HG03521 (cell line): ENCODE measurements at regions not wholly inside any gene's neighbourhood (a gene's known extent, or its start where the extent isn't known, plus 50 kb on each side); places are given as distances from the start of the nearest gene placed in this dataset.

ENCODE experiments used
- ATAC-seq: cut with Tn5 transposase; IDR thresholded peaks from one replicate; pipeline ENCODE4 v1.9.1; 2021; ENCODE audit warnings: mild to moderate bottlenecking, moderate library complexity; ENCODE audit not compliant: unreplicated experiment

DNA sequence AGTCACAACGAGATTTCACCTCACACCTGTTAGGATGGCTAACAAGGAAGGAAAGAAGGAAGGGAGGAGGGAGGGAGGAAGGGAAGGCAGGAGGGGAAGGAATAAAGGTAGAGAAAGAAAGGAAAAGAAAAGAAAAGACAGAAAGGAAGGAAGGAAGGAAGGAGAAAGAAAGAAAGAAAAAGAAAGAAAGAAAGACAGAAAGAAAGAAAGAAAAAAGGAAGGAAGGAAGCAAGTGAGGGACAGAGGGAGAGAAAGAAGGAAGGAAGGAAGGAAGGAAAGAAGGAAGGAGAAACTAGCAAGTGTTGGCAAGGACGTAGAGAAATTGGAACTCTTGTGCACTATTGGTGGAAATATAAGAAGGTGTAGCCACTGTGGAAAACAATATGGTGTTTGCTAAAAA lies 52.2 kb downstream of the CCDC185 start:
- ATAC-seq = no peak

DNA sequence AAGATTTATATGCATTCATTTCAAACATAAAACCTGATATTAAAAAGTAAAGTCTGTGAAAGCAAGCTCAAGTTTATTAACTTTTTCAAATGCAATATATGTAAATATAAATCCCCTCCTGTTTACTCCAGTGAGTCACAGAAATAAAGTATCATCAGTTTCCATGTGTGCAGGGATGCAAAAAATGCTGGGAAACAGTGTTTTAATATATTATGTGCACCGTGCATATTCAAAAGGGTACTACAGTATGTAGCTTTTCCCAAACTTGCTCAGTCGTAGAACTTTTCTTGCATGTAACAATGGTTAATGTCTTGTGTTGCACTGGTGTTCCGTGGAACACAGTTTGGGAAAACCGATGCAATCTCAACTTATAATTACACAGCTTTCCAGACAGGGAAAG lies 60.7 kb downstream of the CCDC185 start:
- ATAC-seq = no peak

DNA sequence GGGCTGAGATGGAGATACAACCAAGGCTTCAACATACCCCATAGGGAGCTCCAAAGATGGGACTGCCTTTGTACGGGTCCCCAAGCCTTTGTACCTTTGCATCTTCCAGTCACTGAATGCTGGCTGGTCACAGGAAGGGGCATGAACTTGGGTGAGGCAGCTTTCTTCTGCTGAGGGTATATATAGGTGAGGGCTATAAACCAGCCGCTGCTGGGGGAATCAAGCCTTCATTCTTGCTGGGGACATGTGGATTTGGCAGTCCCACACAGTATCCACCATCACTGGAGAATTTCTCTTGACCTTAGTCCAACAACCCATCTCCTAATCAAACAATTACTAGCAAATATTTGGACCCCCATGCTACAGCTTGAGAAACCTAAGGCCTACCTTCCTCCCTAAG lies 61.7 kb downstream of the CCDC185 start:
- no peak for ATAC-seq

DNA sequence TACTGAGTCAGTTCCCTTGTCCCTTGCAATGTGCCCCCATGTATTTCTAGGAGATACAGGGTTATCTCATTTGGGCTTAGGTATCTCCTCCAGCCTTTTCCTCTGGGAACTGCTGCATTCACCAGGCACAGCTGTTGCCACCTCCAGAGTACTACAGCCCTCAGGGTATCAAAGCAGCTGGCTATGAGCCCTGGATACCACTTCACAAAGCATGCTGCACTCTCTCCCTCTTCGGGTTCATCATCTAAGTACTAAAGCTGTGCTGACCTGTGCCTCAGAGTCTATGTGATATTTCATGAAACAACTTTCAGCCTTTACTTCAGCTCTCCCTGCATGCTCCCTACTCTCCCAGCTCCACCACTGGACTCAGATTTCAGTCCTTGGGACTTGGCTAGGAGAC lies 62.3 kb downstream of the CCDC185 start:
- ATAC-seq = no peak

DNA sequence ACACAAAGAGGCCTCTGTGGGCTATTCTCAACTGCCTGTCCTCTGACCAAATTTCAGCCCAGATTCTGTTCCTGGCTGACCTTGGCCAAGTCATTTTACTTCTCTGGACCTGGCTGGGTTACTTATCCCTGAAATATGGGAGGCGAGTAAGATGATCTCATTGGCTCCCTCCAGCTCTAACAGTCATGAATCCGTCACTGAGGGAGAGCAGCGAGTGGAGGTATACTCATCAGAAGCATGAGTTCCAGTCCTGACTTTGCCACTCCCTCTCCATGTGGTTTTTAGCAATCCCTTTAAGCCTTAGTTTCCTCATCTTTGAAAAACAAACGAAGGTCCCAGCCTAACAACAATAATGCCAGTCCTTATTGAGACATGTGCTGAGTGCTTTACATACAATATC lies 63.5 kb downstream of the CCDC185 start:
- ATAC-seq = no peak

DNA sequence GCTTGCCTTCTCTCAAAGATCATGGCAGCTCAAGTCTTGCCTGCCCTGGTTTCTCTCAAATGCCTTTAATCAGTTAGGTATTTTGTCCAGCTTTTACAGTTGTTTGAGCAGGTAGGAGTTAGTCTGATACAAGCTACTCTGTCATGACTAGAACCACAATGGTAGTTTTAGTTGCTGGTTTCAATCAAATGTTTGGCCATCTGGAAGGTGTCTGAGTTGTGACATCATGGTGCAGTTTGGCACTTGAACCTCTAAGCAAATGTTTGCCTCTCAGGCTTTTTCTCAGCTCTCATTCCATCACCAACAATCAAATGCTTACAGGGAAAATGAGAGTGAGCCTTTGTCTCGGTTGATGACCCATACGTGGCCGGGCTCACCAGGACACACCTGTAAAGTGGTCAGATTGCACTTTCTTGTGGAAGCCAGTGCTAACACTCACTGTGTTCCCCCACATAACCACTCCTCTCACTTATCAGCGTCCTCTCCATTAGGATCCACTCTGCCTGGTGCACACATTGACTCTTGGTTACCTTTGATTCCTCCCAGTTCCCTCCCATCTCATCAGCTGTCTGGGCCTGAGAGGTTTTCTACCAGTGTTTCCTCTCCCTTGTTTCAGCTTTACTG lies 67.5 kb downstream of the CCDC185 start:
- ATAC-seq = no peak

DNA sequence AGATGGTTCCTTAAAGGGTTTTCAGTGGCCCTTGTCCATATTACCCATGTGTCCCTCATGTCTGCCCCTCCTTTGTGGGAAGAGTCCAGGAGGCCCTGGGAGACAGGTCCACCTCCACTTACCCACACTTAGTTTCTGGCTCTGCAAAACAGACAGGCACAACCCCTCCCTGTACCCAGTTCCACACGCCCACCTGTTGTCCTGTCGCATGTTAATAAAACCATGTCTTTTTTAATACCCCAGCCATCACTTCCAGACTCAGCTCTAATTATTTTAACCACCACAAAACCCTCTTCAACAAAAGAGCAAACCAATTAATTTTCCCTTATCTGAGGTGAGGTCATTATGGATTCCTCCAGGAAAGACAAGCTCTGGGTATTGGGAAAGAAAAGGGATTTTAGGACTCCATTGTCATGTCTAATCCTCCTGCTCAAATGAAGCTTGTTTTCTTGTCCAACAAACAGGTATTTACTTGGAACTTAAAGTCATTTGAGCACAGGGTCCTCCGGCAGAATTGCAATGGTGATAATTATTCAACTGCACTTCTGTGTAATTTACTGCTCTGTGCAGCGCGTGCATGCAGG lies 68.9 kb downstream of the CCDC185 start:
- no peak for ATAC-seq

DNA sequence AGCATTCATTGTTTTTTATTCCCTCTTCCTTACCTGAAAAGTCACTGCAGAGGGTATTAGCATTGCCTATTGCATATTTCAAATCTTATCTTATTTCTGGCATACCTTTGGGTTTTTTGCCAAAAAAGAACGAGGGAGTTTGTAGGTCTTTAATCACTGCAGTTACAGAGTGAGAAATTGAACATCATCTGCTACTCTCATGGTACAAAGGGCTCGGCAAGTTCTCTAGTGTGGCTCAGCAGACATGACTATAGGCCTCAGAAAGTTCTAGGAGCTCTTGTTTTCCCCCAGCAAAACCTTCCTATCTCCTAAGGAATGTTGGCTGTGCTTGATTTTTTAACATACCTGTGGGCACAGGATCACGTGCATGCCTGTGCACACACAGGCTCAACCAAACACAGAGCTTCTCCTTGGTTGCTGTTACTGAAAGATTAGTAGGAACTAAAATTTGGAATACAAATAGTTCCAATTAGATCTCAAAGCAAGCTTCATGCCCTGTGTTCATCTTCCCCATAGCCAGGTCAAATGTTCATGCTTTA lies 69.7 kb downstream of the CCDC185 start:
- no peak for ATAC-seq

DNA sequence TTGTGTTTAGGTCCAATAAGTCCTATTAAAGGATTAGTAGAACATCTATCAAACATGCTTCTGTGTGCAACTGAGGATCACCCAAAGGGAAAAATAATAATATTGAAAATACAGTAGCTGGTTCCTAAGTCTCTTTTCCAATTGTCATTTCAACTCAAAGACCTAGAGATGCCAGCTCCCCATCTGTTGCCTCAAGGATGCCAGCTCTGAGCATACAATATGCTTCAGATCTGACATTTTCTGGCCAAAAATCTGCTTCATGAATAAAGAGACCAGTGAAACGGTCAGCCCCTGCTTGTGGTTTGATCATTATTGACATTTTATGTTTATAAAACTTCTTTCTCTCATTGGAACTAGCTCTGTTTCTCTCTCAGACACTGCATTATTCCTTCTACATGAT lies 72.9 kb downstream of the CCDC185 start:
- ATAC-seq = no peak

DNA sequence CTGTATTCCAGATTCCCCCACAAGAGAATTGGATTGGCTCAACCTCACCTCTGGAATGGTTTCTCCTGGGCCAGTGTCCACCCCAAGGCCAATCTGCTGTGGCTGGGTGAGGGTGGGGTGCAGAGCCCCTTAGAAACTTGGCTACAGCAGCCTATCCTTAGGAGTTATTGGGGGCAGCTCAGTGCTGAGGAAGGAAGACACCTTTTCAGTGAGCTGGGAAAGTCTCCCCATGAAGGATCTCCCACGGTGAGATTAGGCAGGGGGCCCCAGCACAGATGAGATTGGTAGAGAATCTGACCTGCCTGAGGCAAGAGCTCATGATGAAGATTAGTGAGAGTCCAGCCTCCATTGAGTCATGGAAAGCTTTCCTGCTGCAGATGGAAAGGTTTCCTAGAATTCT lies 78.4 kb downstream of the CCDC185 start:
- ATAC-seq = no peak

DNA sequence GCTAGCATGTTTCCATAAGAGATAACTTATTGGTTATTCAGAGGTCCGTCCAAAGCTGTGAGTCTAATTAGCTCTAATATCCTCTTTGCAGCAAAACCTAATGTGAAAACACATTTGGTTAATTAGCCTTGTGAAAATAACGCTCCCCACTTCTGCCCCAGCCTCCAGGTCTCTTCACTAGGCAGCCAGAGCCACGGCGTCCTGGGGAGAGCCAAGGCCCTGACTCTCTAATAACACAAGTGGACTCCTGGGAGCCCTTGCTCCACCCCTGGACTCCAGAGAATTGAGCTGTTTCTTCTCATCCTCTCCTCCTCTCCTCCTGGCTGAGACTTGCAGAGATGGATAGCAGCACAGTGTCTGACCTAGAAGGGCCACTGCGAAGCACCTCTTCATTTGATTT lies 78.8 kb downstream of the CCDC185 start:
- no peak for ATAC-seq

DNA sequence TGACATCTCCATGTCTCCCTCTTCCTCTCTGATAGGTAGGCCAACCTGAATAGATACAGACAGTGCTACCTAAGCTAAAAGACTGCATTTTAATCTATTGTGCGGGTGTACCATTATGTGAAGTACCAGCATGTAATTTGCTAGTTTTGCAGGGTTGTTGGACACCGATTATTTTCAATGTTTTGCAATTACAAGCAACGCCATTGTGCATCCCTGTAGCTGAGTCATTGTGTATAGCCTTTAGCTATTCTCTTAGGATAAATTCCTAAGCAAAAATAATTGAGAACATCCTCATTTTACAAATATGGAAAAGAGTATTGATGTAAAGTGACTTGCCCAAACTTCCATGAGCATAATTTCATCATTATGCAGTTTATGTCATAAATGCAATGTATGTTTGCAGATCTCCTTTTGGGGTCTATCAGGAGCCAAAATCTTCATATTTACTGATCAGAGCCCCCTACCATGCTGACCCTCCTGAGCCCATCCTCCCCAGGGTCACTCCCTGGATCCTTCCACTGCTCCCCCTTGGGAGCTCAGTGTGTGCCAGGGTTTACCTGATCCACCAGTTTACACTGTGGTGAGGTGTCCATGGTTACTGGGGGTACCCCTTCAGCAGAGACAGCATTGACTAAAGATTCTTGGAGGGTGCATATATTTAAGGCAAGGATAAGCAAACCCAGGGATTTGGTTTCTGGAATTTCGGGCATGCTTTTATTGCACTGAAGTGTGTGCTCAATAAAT lies 80.6 kb downstream of the CCDC185 start:
- no peak for ATAC-seq

DNA sequence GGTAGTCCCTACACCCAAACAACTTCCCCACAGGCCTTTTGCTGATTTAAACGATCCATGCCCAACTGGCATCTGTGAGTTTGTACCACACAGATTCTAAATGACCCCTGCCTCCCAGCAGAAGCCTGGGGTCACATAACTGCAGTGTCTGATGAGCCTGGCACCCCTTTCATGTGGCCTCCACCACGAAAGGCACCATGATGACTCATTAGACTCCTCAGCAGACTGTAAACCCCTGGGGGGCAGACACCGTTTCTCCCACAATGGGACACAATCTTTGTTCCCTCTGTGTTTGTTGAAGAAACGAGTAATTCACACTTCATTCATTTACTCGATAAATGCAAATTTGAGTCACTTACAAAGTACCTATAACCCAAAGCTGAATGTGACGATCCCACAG lies 81.6 kb downstream of the CCDC185 start:
- no peak for ATAC-seq

DNA sequence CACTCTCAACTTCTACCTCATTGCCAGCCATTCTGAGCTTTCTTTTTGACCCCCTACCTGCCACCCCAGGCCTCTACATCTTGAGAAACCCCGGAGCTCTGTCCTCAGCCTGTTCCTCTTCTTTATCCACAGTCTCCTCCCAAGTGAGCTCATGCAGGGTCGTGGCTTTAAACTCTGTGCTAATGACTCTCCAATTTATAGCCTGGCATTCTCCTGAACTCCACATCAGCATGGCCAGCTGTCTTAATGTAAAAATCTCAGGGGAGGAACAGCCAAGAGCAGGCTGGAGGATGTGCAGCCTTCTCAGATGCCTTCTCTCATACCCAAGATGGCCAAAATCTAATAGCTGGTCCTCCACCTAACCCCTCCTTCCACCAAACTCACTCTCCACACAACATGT lies 84.2 kb downstream of the CCDC185 start:
- no peak for ATAC-seq

DNA sequence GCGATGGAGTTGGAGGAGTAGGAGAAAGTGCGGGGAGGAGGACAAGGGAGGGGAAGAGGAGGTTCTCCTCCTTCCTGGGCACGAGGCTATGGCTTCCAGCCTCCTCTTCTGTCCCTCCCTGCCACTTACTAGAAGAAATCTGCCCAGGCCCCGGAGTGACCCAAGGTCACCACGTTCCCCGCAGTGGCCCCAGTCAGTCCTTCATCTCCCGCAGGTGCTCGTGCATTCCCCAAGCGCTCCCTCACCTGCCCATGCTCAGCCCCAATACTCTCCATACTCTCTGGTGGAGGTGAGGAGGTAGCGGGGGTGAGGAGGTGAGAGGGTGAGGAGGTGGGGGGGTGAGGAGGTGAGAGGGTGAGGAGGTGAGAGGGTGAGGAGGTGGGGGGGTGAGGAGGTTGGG lies 85.4 kb downstream of the CCDC185 start:
- no peak for ATAC-seq

DNA sequence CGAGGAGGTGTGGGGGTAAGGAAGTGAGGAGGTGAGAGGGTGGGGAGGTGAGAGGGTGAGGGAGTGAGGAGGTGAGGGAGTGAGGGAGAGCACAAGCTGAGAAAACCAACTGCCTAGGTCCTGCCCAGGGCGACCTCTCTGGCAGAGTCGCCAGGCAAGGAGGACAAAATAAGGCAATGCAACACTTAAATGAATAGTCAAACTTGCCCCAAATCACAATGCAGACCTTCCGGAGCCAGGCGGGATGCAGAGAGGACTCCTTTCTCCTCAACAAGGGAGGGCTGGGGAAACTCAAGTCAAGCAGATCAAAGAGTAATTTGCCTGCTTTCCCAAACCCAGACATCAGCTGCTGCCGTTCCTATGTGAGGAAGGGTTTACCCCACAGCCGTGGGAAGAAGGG lies 86.0 kb downstream of the CCDC185 start:
- ATAC-seq = no peak

DNA sequence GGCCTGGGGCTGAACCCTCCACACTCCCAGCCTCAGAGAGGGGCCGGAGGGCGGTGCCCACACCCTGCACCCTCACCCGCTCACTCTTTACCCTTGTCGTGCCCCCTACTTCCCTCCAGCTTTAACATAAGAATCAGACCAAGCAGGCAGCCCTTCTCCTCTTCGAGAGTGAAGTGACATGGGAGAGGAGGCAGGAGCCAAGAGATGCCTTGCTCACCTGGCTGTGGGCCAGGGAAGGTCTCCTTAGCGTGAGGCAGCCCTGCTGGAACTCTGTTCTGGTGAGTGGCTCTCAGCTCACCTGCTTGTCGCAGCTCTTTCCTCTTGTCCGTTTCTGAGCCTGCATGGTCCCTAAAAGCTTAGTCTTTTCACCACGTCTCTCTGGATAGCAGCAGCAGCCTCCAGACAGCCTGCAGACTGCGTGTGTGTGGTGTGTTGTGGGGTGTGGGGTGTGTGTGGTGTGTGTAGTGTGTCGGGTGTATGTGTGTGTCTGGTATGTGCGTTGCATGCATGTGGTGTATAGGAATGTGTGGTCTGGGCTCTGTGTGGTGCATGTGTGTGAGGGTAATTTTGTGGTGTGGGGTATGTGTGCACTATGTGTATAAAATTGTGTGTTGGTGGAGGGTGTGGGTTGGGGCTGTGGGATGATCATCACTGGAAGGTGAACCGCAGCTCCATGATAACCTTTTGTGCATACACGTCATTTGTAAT lies 86.7 kb downstream of the CCDC185 start:
- no peak for ATAC-seq

DNA sequence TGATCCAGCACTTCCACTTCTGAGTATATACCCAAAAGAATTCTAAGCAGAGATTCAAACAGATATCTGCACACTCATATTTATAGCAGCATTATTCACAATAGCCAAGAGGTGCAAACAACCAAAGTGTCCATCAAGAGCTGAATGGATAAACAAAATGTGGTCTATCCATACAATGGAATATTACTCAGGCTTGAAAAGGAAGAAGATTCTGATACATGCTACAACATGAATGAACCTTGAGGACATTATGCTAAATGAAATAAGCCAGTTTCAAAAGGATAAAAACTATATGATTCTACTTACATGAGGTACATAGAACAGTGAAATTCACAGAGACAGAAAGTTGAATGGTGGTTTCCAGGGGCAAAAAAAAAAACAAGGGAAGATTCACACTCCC lies 88.9 kb downstream of the CCDC185 start:
- ATAC-seq = no peak

DNA sequence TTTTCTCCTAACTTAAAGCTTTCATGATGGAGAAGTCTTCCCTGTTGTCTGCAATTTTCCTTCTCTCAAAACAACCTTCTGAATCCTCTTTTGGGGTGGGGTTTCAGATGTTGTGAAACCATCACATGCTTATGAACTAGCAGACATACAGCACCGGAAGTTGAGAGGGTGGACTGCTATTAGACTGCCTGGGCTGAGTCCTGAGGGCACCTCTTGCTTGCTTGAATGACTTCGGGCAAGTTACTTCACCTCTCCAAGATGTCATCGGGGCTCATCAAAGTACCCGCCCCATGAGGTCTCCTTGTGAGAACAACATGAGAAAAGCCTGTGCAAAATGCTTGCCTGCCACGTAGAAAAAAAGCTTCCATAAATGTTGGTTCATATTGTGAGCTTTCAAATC lies 89.6 kb downstream of the CCDC185 start:
- peak; percentile 78 for ATAC-seq

DNA sequence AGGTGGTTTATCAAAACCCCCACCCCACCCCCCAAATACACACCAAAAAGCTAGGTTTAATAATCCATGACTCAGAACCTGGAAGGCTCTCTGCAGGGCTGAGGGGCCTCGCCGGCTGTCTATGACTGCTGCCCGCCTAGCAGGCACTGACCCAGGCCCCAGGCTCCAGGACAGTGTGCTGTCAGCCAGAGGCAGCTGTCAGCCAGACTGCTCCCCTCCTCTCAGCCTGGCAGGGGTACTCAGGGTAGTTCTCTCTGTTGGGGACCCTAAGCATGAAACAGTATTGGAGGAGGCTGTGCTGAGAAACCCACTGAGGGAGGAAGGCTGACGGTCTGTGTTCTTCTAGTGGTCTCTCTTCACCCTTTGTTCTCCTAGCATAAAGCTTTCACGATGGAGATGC lies 90.3 kb downstream of the CCDC185 start:
- no peak for ATAC-seq

DNA sequence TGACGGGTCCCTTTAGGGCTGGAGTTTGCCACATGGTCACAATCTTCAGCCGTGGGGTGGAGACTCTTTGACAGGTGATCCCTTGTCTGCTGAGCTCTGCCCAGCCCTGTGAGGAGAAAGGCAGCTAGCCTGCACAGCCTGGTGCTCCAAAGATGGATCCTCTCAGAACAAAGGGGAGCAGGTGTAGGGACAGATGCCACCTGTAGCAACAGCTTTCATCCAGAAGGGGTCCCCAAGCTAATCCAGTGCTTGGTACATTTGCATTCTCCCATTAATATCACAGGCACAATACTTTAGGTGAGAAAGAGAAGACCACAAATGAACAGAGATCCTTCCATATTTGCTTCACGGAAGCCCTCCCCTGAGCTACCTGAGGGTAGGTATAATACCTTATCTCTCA lies 93.2 kb downstream of the CCDC185 start:
- ATAC-seq = no peak
